ENCODE measurements at regions not wholly inside any gene's neighbourhood (a gene's known extent, or its start where the extent isn't known, plus 50 kb on each side); places are given as distances from the start of the nearest gene placed in this dataset.

DNA sequence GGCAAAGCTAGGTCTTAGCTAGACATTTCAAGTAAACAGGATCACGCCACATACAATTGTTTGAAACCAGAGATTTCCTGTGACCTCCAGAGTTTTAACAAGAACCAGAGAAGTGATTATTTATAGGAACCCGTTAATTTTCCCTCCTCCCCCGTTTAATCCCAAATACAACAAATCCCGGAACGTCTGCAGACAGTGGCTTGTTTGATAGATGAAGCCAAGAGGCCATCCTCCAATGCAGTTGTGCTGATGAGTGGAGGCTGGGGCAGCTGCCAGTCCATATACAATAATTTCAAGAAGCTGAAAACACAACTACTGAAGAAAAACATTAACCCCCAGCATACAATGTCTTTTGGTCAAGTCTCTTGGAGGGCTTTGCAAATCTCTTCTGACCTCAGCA lies 971.6 kb upstream of the ZNF722 start:
- TF ChIP-seq SUZ12 (IDR thresholded peaks at IDR 0.05; ENCODE audit: extremely low read depth, insufficient read depth, insufficient read length) (no peak), YY1 (IDR thresholded peaks at IDR 0.05; ENCODE audit: insufficient read depth, insufficient read length) (no peak)
